DMS53 treated with DMSO at 0.1 percent for 48 hours (cell line): ENCODE measurements at regions not wholly inside any gene's neighbourhood (a gene's known extent, or its start where the extent isn't known, plus 50 kb on each side); places are given as distances from the start of the nearest gene placed in this dataset.
"Not testable (repeated sequence)": the region's sequence is repeated elsewhere in the genome, so short reads cannot be mapped to it uniquely, and the experiment has no call there.

Experiments
- DNase-seq: peaks from one replicate; lab custom pipeline; 2025; ENCODE audit not compliant: unreplicated experiment; lab: John Stamatoyannopoulos, UW

DNA sequence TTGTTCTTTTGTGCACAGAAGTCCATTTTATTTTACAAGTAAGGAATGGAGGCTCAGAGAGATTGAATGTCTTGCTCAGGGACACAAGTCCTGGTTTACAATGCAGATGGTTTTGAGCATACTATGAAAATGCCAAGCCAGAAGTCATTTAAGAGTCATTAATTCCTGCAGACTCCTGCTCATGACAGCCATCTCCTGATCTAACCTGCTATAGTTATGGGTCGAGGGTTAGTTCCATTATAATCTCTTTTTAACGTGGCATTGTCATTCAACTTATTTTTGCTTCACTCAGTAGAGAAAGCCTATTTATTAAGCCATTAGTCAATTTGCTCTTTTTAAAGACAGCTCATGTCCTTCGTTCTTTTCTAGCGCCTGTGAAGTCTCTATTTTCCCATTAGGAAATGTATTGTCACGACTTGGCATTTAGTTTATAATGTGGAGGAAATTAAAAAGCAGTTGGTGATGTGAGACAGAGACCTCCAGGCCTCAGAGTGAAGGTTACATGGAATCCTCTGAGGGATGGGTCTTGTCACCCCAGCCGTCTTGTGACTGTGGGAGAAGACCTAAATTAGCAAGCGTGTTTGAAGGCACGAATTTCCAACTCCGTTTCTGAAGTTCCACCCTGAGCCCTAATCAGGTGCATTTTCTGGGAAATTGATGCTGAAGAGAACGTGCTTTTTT lies 84.1 kb downstream of the ACTBL2 start:
- no peak for DNase-seq

DNA sequence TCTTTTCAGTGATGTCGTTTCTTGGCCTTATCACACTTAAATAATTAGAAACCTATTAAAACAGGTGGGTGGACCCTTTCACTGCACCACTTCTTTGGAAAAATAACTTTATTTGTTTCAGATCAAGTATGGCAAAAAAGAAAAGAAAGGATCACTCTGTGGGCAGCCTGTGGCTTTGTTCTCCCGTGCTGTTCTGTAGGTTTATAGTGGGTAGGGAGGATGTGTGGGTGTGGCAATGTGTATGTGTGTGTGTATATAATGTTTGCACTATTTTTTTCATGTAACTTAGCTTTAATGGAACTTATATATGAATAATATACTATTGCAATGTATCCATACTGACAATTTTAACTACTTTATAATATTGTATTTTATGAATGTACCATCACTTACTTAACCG lies 85.9 kb downstream of the ACTBL2 start:
- no peak for DNase-seq

DNA sequence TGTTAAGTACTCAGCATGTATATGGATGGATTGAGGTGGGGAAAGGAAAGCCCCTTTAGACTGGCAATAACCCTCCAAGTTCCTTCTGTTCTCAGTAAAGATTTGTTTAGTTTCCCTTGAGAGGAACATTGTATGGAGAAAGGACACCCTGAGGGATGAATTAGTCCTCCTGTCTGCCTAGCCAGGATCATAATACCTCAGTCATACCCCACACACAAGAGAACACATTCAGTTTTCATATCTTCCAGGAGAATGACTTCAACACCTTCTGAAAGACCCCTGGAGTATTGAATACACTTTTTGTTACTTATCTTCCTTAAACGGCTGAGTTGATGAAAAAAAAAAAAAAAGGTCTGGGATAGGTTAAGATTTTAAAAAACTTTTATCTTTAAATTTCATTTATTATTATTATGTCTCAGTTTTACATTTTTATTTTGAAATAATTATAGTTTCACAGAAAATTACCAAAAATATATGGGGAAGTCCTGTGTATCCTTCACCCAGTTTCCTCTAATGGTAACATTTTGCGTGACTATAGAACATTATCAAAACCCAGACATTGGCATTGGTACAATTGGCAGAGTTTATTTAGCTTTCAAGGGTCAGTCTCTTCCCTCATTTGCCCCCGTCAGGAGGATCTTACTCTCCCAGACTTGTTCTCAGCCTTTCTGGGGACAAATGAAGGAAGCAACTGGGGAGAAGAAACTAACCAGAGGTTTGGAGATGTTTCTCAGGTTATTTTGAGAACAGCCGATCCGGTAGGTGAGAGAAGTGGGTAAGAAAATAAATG lies 88.0 kb downstream of the ACTBL2 start:
- no peak for DNase-seq

- no peak for DNase-seq
Observed at GRCh38 chr5:57386958-57387357, 95.7 kb downstream of the ACTBL2 start.

GRCh38 chr5:57383093-57383861 lies 99.3 kb downstream of the ACTBL2 start:
- no peak for DNase-seq

DNA sequence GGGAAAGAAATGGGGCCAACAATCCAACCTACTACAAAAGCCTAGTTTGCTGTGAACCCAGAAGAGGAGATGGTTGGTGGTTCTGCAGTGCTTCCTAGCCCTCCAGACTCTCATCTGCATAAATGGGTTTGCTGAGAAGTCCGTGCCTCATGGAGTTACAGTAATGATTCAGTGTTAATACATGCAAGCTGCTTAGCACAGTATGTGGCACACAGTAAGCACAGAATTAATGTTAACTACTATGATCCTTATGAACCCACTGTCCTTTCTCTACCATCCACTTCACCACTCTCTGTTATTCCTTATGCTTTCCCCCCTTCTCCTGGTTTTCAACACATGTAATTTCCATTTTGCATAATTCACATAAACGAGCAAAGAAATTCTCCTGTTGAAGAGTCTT lies 100.0 kb downstream of the ACTBL2 start:
- no peak for DNase-seq

GRCh38 chr5:57370376-57370775 lies 112.2 kb downstream of the ACTBL2 start:
- no peak for DNase-seq

DNA sequence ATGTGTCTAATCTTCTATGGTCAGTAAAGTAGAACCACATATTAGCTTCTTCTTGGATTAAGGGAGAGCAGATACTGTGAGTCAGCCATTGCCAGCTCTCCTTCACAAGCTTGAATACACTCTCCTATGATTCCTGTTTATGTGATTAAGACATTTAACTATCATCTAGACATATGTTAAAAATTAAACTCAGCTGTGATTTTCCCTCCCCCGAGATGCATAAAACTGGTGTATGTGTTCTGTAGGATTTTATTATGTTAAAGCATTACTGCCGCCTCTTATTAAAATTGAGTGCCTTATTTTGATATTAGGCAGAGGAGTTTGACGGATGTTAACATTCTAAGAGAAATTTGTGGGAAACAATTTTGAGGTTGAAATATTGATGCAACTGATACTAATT lies 114.6 kb downstream of the ACTBL2 start:
- DNase-seq, result no peak

DNA sequence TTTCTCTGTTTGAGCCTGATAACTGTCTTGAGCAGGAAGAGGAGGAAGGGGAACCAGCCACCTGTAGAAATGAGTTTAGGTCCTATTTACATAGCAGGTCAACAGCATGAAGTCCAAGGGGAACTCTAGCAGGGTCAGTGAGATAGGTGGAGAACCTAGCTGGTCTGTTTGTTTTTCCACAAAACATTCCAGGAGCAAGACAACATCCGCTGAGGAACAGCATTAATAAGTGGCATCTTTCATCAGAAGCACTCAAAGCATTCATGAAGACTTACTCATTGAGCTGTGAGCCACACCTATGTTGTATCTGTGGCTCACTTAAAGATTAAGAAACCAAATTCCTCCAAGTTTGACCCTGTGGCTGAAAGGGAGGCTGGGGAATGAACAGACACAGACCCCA lies 115.9 kb downstream of the ACTBL2 start:
- DNase-seq, result no peak

DNA sequence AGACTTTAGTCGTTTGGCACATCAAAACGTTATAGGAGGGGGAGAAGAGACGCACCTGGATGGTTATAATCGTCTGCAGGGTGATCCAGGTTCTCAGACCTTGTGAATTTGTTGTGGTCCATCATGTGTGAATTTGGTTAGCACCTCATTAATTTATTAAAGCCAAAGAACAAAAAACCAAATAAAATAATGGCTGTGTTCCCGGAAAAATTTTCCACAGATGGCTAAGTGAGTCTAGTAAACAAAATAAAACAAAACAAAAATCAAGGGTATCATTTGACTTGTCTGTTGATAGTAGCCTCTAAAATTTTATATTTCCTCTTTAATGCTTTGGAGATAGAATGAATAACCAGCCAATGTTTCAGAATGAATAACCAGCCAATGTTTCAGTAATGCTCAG lies 119.7 kb downstream of the ACTBL2 start:
- DNase-seq, result no peak

DNA sequence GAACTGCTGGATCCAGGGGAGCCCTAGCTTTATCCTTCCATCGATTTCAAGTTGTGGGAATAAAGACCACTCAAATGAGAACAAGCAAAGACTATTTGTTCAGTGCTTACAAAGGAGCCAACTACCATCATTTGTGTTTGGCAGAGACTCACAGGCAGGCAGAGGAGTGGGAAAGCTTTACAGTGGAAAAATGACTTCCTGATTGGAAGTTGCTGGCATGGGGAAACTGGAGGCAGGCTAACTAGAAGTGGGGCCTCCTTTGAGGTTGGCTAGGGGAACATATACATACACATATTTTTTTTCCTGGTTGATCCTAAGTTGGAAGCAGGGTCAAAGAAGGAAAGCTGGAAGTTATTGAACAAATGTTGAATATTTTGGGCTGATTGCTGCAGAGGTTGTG lies 121.7 kb downstream of the ACTBL2 start:
- no peak for DNase-seq

DNA sequence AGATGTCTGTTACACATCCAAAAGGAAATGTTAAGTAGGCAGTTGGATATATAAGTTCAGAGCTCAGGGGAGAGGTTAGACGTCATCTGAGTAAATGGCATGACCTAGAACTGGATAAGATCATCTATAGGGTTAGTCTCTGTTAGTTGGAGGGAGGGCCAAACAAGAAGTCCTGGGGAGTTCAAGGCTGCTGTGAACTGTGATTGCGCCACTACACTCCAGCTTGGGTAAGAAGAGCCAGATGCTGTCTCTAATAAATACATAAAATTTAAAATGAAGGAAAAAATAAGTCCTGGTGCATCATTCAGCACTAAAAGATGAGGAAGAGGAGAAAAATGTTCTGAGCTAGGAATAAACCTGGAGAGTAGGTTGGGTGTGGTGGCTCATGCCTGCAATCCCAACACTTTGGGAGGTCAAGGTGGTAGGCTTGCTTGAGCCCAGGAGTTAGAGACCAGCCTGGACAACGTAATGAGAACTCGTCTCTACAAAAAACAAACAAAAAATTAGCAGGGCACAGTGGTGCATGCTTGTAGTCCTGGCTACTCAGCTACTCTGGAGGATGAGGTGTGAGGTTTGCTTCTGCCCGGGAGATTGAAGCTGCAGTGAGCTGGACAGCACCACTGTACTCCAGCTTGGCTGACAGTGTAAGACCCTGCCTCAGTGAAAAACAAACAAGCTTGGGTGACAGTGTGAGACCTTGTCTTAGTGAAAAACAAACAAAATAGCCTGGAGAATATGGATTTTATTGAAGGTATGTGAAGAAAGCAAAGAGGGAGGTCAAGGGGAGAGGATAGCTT lies 123.6 kb downstream of the ACTBL2 start:
- DNase-seq, result no peak

DNA sequence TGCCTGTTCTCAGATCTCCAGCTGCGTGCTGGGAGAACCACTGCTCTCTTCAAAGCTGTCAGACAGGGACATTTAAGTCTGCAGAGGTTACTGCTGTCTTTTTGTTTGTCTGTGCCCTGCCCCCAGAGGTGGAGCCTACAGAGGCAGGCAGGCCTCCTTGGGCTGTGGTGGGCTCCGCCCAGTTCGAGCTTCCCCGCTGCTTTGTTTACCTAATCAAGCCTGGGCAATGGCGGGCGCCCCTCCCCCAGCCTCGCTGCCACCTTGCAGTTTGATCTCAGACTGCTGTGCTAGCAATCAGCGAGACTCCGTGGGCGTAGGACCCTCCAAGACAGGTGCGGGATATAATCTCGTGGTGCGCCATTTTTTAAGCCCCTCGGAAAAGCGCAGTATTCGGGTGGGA lies 125.8 kb downstream of the ACTBL2 start:
- not testable (repeated sequence) for DNase-seq

DNA sequence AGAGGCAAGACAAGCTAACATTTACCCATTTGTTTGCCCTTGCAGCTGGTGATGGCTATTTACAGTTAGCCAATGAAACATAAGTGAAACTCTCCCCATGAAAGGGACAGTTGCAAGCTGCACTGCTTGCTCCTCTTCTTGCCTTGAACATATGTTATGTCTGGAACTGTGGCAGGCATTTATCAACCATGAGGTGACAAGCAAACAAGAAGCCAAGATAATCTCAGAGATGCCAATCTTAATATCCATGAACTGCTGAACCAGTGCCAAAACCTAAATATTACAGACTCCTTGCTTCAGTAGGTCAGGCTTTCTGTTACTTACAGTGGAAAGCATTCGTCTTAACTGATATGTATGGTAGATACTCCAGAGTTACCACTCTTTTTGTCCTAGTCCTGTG lies 133.4 kb downstream of the ACTBL2 start:
- no peak for DNase-seq

- DNase-seq, result no peak
Observed at GRCh38 chr5:57348376-57349140, 134.1 kb downstream of the ACTBL2 start.

GRCh38 chr5:57346328-57346727 lies 136.3 kb downstream of the ACTBL2 start:
- DNase-seq, result no peak

DNA sequence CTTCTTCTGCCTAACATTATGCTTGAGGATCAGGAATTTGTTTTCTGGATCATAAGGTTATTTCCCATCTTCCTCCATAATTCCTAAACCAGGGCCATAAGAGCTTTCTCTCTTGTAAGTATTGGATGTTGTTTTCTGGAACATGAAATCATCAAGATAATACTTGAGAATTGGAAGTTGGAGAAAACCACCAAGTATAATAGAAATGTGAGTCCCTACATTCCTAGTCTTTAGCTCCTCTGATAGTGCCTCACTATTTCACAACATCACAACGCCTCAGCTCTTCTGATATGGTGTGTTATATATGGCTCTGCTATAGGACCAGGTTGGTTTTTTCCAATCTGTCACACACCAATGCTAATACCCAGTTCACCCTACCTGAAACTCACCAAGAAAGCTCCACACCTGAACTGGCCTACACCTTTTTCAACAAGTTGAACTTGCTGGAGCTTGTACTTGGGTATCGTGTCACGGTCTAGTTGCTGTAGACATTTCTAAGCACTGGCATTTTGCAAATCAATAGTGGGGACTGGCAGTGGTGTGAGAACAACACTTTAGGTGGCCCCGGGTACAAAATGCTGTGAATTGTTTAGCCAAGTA lies 141.1 kb downstream of the ACTBL2 start:
- DNase-seq, result no peak

- no peak for DNase-seq
Observed at GRCh38 chr5:57340681-57341080, 141.9 kb downstream of the ACTBL2 start.

- DNase-seq, result no peak
Observed at GRCh38 chr5:57339521-57339920, 143.1 kb downstream of the ACTBL2 start.

DNA sequence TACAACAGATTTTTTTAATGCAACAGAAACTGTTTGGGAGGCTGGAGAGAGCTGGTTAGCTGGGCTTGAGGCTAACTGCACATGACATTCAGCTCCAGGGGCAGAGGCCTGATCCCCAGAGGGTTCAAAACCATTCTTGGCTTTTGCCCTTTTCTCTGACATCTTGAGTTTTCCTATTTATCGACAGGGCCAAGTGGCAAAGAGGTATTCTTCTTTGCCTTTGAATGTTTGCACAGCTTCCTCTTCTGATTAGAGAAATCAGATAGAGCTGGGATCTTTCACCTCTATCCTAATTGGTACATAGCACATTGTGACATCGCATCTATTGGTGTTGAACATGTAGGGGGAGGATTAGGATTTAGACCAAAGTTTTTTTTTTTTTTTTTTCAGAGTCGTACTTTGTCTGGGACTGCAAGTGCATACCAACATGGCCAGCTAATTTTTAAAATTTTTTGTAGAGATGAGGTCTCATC lies 143.7 kb downstream of the ACTBL2 start:
- DNase-seq, result no peak
